ENCODE measurements at regions not wholly inside any gene's neighbourhood (a gene's known extent, or its start where the extent isn't known, plus 50 kb on each side); places are given as distances from the start of the nearest gene placed in this dataset.
"Not testable (repeated sequence)": the region's sequence is repeated elsewhere in the genome, so short reads cannot be mapped to it uniquely, and the experiment has no call there.

DNA sequence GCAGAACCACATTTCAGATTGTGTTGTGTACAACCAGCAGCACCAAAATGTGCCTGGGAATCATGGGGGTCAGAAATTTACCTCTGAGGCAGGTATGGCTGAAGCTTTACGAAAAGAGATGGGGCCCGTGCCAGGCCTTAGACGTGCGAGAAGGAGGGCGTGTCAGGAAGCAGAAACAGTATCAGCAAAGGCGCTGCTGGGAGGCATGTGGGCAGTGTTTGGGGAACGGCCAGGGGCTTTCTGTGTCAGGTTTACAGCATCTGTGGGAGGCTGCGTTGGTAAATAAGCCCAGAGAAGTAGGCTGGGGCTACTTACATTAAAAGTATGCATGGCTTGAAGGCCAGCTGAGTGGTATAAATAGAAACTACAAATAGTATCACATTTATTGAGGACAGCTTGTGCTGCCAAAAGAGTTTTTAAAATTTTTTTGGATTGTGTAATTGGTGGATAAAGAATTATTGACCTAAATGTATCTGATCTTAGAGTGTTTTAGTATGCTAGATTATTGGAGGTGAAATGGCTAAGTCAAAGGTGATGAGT, 120.5 kb upstream of the SIMC1 start:
- H3K27me3 ChIP-seq; H3K4me3 ChIP-seq; H3K9me3 ChIP-seq; H3K4me1 ChIP-seq; H3K36me3 ChIP-seq; intact Hi-C loops (cut with DNase I); H3K27ac ChIP-seq; ATAC-seq; DNase-seq: not testable (repeated sequence)
- 32 to 53% (median 48%) methylated on average over 2 of the region's 8 CpGs for WGBS, 4 donors

DNA sequence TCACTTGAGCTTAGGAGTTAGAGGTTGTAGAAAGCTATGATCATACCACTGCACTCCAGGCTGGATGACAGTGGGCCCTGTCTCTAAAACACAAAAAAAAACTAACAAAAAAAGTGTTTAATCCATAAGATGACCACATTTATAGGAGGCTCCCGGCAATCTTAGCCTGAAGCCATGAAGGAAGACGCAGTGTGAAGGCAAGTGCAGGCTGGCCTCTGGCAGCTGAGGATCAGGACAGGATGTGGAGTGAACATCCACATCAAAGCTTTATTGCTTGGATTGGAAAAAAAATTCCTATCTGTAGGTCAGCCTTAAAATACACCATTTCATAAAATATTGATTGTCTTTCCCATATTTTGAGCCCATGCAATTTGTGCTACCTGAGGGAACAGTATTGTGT, 115.9 kb upstream of the SIMC1 start:
- WGBS, 4 donors = 77 to 85% (median 82%) methylated on average over 2 of the region's 2 CpGs
- H3K4me3 ChIP-seq; H3K36me3 ChIP-seq; H3K9me3 ChIP-seq; intact Hi-C loops (cut with DNase I); H3K27ac ChIP-seq; DNase-seq; H3K27me3 ChIP-seq; H3K4me1 ChIP-seq; ATAC-seq: not testable (repeated sequence)

DNA sequence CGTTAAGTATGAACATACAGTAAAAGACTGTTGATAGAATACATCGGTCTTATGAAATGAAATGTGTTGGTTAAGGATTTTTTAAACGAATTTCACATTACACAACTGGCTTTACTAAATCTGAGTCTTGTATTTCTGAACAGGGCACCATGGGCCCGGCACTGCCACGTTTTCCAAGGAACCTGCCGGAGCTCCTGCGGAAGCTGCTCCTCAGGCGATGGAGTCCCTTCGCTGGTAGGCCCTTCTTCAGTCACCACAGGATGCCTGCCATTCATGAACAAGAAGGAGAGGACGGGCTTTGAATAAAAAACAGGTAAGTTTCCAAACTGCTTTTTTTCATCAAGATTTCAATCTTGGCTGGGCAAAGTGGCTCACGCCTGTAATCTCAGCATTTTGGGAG, 114.1 kb upstream of the SIMC1 start:
- DNase-seq; intact Hi-C loops (cut with DNase I); H3K27me3 ChIP-seq; H3K9me3 ChIP-seq; H3K36me3 ChIP-seq; ATAC-seq; H3K4me3 ChIP-seq; H3K27ac ChIP-seq; H3K4me1 ChIP-seq: not testable (repeated sequence)
- 89 to 92% (median 90%) methylated on average over 11 of the region's 11 CpGs for WGBS, 4 donors

DNA sequence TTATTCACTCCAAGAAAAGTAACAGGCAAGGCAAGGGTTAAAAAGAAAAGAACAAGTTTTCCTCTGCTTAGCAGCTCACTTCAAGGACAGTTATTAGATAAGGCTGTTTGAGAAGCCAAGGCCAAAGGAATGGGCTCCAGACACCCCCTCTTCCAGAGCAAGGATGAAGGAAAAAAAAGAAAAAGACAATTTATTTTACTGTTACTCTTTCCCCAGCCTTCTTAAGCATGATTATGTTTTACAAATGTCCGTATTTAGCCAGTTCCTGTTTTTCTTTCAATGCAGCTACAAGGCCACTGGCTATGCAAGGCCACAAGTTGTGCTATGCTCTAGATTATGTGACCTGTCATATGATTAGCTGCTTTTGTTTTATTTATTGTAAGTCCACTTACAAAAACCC, 106.5 kb upstream of the SIMC1 start:
- TF ChIP-seq POLR2A (IDR thresholded peaks at IDR 0.05) = no peak
- TF ChIP-seq, protein P1, sequence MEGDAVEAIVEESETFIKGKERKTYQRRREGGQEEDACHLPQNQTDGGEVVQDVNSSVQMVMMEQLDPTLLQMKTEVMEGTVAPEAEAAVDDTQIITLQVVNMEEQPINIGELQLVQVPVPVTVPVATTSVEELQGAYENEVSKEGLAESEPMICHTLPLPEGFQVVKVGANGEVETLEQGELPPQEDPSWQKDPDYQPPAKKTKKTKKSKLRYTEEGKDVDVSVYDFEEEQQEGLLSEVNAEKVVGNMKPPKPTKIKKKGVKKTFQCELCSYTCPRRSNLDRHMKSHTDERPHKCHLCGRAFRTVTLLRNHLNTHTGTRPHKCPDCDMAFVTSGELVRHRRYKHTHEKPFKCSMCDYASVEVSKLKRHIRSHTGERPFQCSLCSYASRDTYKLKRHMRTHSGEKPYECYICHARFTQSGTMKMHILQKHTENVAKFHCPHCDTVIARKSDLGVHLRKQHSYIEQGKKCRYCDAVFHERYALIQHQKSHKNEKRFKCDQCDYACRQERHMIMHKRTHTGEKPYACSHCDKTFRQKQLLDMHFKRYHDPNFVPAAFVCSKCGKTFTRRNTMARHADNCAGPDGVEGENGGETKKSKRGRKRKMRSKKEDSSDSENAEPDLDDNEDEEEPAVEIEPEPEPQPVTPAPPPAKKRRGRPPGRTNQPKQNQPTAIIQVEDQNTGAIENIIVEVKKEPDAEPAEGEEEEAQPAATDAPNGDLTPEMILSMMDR (IDR thresholded peaks at IDR 0.05) = no peak
- DNase-seq = no peak
- H3K27ac ChIP-seq = no peak overlapping the region
- no peaks in the 10 kb centered on the region for H3K9me3 ChIP-seq
- H3K27me3 ChIP-seq = peaks cover 7 to 37% (median 18%) of the 10 kb centered on the region in 9 donors
- no peaks in the 10 kb centered on the region for H3K36me3 ChIP-seq
- no peak overlapping the region for H3K4me3 ChIP-seq
- WGBS, 4 donors = 14 to 34% (median 24%) methylated on average over 1 of the region's 1 CpG
- intact Hi-C loops (cut with DNase I) = no loop called here
- peaks cover 0 to 10% (median 0%) of the 10 kb centered on the region in 12 donors for H3K4me1 ChIP-seq
- ATAC-seq = no peak

DNA sequence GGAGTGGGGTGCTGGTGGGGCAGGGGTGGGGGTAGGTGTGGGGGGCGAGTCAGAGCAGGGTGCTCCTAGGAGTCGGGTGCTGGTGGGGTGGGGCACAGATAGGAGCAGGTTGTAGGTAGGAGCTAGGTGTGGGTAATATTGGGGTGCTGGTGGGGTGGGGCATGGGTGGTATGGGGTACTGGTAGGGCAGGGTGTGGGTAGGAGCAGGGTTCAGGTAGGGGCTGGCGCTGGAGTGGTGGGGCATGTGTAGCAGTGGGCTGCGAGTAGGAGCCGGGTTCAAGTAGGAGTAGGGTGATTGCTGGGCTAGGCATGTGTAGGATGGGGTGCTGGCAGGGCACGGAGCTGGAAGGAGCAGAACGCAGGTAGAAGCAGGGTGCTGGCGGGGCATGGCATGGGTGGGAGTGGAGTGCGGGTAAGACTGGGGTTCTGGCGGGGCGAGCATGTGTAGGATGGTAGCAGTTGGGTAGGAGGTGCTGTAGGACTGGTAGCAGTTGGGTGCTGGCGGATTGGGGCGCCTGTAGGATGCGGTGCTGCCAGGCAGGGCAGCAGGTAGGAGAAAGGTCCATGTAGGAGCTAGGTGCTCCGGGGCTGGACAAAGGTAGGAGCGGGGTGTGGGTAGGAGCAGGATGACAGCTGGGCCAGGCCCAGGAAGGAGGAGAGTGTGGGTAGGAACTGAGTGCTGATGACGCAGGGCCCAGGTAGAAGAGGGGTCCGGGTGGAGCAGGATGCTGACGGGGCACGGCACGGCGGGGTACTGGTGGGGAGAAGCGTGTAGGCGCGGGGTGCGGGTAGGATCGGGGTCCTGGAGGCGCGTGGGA, 105.5 kb upstream of the SIMC1 start:
- ATAC-seq (peak in 1 of 4 donors; percentile 36), DNase-seq (no peak)
- H3K27ac ChIP-seq = no peak overlapping the region
- H3K9me3 ChIP-seq = peaks cover 0 to 2% (median 0%) of the 10 kb centered on the region in 12 donors
- no peak overlapping the region for H3K4me3 ChIP-seq
- no peak for TF ChIP-seq POLR2A (IDR thresholded peaks at IDR 0.05)
- TF ChIP-seq, protein P1 (IDR thresholded peaks at IDR 0.05) = no peak
- peaks cover 7 to 37% (median 18%) of the 10 kb centered on the region in 9 donors for H3K27me3 ChIP-seq
- intact Hi-C loops (cut with DNase I) = no loop called here
- no peaks in the 10 kb centered on the region for H3K36me3 ChIP-seq
- peaks cover 0 to 10% (median 0%) of the 10 kb centered on the region in 12 donors for H3K4me1 ChIP-seq
- WGBS, 4 donors = 51 to 58% (median 53%) methylated on average over 29 of the region's 29 CpGs
